Endothelial cell of hepatic sinusoid (primary cell): ENCODE measurements at regions not wholly inside any gene's neighbourhood (a gene's known extent, or its start where the extent isn't known, plus 50 kb on each side); places are given as distances from the start of the nearest gene placed in this dataset.
"Not testable (repeated sequence)": the region's sequence is repeated elsewhere in the genome, so short reads cannot be mapped to it uniquely, and the experiment has no call there.

ENCODE experiments used
- in situ Hi-C: cut with HindIII; loops from 2 replicates; pipeline ENCODE4 v1.10.0; 2017; ENCODE audit warnings: low sequenced_read_pairs

- in situ Hi-C loops = no loop called here
Measured at GRCh38 chr6:16834242-16834641, 73.0 kb upstream of the ATXN1 start.

- in situ Hi-C loops = no loop called here
Measured at GRCh38 chr6:16832721-16833120, 71.5 kb upstream of the ATXN1 start.

- in situ Hi-C loops = no loop called here
Measured at GRCh38 chr6:16832043-16832567, 70.8 kb upstream of the ATXN1 start.

- in situ Hi-C loops = no loop called here
Measured at GRCh38 chr6:16831136-16831535, 69.9 kb upstream of the ATXN1 start.

GRCh38 chr6:16828058-16828457 lies 66.8 kb upstream of the ATXN1 start:
- in situ Hi-C loops = no loop called here

DNA sequence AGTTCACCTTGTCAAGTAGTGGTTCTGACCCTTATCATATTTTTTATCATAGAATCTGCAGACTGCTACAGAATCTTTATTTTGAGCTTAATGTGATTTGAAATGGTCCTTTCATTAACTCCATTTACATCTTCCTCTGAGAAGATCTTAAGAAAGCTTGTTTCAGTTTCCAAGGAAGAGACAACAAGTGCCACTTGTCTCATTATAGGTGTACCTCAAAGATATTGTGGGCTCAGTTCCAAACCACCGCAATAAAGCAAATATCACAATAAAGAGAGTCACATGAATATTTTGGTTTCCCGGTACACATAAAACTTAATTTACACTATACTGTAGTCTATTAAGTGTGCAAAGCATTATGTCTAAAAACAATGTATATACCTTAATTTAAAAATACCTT lies 66.4 kb upstream of the ATXN1 start:
- in situ Hi-C loops = no loop called here

- in situ Hi-C loops = no loop called here
Measured at GRCh38 chr6:16825784-16826183, 64.5 kb upstream of the ATXN1 start.

DNA sequence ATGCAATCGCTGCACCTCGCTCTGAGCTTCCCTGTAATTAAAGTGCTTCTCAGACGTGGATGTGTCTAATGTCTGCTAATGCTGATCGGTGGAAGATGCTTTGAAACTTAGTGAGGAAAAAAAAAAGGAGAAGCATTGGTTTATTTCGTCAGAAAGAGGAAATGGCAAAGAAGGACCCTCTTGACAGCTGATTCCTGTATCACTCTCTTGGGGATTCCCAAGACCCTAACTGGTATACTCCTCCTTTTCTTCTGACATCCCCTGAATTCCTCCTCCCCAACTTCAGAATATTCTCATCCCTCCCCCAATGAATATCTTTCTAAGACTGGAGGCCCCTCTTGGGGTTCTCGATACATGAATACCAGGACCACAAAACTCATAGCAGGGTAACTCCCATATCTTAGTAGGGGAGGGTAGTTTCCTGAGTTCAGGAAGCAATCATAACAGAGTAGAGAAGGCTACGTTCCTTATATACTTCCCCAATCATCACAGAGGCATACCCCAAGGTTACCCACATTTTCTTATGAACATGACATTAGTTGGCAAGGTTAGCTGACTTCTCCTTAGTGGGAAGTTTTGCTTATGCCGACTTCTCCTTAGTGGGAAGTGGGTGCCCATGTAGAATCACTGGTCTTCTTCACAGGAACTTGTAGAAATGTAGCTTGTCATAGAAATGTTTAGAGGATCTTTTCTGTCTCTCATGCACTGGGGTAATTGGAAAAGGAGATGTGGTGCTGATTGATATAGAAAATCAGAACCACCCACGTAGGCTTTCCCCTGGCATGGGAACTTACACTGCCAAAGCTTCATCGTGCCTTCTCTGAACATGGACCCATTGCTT lies 63.8 kb upstream of the ATXN1 start:
- in situ Hi-C loops = no loop called here

GRCh38 chr6:16823718-16824352 lies 62.6 kb upstream of the ATXN1 start:
- in situ Hi-C loops = no loop called here

GRCh38 chr6:16822975-16823717 lies 61.9 kb upstream of the ATXN1 start:
- in situ Hi-C loops = no loop called here

DNA sequence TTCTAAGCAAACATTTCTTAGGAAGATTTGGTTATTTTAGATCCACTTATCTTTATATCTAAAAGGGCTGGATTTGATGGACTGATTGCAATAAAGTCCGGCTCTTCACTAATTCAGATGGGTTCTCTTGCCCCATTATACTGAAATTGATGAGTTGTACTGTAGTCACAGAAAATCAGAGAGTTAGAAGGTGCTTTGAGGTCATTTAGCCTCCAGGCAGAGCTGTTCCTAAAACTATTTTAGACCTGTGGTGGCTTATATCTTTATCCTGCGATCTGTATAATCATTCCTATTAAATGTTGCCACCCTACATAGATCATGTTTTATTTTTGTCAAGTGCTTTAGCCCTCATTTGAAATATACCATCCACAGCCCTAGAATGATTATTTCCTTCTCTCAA lies 61.3 kb upstream of the ATXN1 start:
- in situ Hi-C loops = no loop called here

DNA sequence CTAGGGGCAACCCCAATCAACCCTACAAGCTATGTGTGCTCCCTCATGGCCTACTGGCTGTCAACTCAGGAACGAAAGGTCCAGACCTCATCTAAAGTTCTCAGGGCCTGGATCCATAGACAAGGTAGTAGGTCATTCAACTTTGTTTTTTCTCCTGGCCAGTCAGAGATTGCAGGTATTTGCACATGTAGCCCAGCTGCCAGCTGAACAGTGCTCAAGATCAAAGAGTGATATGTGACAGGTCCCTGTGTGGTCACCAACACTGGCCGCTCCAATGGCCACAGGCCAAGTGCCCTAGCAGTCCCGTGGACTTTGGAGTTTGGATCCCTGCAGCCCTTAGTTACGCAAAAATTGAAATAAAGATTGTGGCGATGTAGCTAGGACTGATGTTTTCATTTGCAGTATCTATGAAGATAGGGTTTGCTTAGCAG lies 60.6 kb upstream of the ATXN1 start:
- in situ Hi-C loops = no loop called here

DNA sequence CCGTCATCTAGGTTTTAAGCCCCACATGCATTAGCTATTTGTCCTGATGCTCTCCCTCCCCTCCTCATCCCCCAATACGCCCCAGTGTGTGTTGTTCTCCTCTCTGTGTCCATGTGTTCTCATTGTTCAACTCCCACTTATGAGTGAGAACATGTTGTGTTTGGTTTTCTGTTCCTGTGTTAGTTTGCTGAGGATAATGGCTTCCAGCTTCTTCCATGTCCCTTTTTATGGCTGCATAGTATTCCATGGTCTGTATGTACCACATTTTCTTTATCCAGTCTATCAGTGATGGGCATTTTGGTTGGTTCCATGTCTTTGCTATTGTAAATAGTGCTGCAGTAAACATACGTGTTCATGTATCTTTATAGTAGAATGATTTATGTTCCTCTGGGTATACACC lies 59.0 kb upstream of the ATXN1 start:
- in situ Hi-C loops = not testable (repeated sequence)

DNA sequence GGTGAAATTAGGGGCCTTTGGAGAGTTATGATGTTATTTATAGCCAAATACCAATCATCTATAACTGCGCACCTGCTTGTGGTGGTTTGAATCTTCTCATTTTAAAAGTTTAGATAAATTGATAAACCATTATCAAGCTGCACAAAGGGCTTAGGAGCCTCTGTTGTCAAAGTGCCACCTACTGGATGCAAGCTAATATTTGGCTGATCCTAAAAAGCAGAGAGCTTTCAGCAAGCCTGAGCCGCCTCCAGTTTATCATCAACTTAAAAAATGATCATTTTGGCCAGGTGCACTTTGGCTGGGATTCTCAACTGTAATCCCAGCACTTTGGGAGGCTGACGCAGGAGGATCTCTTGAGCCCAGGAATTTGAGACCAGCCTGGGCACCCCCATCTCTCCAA lies 58.5 kb upstream of the ATXN1 start:
- in situ Hi-C loops = no loop called here

DNA sequence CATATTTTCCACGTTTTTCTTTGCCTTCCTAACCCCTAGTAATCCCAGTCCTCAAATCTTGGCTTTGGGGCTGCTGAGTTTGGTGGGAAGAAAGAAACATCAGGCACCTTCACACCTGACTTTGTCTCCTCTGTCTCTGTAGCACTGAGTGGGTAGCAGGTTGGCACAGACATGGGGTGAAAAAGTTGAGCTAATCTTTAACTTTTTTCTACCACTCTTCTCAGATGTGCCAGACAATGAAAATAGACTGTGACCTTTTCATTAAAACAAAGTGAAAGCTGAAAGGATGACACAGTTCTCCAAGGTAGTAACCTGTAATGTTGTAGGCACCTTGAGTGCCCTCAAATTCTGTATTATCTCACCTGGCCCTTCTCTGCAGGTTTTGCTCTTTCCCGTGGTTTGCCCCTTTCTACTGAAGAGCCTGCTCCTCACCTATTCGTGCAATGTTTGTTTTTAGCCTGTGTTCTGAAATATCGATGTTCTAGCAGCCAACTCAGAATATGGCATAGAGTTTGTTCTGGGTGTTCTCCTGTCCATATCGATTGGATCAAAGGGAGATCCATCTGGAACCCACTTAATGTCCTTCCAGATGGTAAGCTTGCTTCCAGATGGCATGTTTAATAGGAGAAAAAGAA lies 57.8 kb upstream of the ATXN1 start:
- in situ Hi-C loops = no loop called here

DNA sequence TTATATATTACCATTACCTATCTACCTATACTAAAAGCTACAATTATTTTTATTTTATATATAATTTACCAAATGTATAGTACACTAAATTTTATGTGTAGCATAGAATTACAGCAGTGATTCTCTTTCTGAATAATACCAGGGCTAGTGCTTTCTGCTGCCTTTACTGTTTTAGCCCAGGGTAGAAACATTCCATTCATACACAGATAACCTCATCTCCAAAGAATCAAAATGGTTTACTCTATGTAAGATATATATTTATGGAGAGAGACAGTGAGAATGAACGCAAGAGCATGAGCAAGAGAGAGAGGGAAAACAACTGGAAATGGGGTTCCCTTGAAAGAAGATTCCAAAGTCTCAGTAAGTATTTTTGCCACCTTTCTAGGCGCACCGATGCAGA lies 56.3 kb upstream of the ATXN1 start:
- in situ Hi-C loops = no loop called here

GRCh38 chr6:16816891-16817290 lies 55.6 kb upstream of the ATXN1 start:
- in situ Hi-C loops = no loop called here

- in situ Hi-C loops = no loop called here
Measured at GRCh38 chr6:16812993-16813392, 51.7 kb upstream of the ATXN1 start.

- in situ Hi-C loops = no loop called here
Measured at GRCh38 chr6:16811277-16811979, 50.2 kb upstream of the ATXN1 start.
